GM19035 (cell line): ENCODE measurements at regions not wholly inside any gene's neighbourhood (a gene's known extent, or its start where the extent isn't known, plus 50 kb on each side); places are given as distances from the start of the nearest gene placed in this dataset.
"Not testable (repeated sequence)": the region's sequence is repeated elsewhere in the genome, so short reads cannot be mapped to it uniquely, and the experiment has no call there.

Source experiments
- ATAC-seq: cut with Tn5 transposase; IDR thresholded peaks from one replicate; pipeline ENCODE4 v1.9.1; 2021; ENCODE audit not compliant: unreplicated experiment

DNA sequence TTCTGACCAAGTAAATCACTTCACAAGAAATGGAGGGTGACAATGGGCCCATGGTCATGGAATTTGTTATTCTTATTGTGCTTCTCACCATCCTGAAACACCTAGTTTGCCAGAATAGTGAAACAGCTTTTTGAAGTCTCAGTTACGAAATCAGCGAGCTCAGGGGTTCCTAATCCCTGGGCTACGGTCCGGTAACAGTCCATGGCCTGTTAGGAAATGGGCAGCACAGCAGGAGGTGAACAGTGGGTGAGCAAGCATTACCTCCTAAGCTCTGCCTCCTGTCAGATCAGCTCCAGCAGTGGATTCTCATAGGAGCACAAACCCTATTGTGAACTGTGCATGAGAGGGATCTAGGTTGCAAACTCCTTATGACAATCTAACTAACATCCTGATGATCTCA, 1356.3 kb downstream of the KCNT2 start:
- ATAC-seq: no peak

- no peak for ATAC-seq
Observed at GRCh38 chr1:195243492-195243891, 1364.7 kb downstream of the KCNT2 start.

DNA sequence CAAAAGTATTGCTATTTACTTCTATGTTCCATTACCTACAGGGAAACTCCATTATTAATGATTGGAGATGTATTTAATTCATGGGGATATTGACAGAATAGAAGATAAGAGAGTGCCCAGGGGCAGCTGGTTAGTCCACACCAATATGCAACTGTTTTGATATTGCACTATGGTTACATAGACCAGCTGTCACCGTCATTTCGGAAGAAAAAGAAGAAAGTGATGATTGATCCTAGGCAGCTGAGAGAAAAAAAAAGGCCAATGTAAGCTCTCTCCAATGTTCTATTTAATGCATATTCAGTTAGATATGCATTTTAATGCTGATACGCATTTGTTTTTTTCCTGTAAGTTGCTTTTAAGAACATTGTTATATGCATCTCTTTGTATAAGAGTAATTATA, 1367.2 kb downstream of the KCNT2 start:
- no peak for ATAC-seq

DNA sequence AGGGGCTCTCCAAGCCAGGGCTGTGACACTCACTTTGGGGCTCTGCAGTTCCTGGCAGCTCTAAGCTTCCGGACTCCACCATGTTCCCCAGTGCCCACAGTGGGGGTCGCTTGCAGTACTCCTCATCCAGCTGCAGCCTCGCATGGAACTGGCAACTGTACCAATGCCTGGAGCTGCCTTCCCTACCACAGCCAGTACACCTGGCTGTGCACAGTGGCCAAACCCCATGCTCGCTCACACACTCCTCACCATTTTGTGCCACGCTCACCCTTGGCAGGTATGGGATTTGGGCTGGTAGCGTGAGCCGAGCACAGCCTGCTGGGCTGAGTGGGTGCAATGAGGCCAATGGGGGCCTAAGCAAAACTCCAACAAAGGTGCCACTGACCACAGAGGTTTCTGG, 1369.9 kb downstream of the KCNT2 start:
- ATAC-seq: no peak

- ATAC-seq: no peak
Observed at GRCh38 chr1:195236991-195237889, 1371.0 kb downstream of the KCNT2 start.

- no peak for ATAC-seq
Observed at GRCh38 chr1:195218428-195219212, 1389.6 kb downstream of the KCNT2 start.

GRCh38 chr1:195202241-195202640, 1406.0 kb downstream of the KCNT2 start:
- no peak for ATAC-seq

- no peak for ATAC-seq
Observed at GRCh38 chr1:195200772-195201171, 1407.5 kb downstream of the KCNT2 start.

DNA sequence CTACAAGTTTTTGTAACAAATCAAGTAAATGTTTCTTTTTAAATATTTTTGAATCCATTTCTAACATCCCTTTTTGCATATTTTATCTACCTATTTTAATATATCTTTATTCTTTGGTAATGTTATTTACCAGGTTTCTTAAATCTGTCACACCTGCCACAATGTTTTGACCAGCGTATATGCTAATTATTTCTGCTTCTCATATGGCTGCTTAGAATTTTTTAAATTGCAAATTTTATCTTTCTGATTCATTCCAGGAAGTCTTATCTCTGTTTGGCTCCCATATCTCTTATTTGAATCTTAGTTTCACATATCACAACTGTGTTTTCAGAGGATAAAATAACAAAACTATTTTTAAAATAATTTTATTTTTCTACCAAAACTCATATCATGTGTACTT, 1411.1 kb downstream of the KCNT2 start:
- ATAC-seq: no peak

GRCh38 chr1:195195423-195196057, 1412.7 kb downstream of the KCNT2 start:
- ATAC-seq: peak; percentile 97

GRCh38 chr1:195193134-195193533, 1415.1 kb downstream of the KCNT2 start:
- ATAC-seq: no peak

- no peak for ATAC-seq
Observed at GRCh38 chr1:195188821-195189220, 1419.4 kb downstream of the KCNT2 start.

DNA sequence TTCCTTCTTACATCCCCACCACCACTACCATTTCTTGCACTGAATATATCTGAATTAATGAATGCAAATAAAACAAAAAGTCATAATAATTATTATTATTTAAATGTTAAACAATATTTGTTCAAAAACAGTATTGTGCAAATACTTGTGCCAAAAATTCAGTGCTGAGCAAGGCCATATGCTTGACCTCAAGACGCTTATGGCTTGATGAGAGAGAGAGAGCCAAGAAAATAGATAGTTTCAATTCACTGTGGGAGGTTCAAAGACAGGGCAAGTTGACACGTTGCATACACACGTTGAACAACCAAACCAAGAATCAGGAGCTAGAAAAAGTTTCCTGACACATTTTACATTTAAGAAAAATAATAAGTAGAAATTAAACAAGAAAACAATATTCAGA, 1421.7 kb downstream of the KCNT2 start:
- no peak for ATAC-seq

DNA sequence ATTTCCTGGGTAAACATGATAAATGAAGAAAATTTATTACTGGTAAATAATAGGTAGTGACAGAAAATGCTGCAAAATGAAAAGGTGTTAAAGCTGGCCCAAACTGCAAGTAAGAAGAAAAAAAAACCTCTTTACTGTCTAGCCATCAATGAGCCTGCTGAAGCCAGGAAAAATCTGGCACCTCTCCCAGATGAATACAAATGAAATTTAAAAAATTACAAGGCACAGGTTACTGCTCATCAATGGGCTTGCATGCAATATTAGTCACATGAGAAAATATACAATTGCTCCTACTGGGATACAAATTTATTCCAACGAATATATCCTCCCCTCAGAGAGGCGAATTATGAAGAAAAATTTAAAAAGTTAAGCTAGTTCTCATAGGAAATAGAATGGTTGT, 1422.5 kb downstream of the KCNT2 start:
- ATAC-seq: no peak

DNA sequence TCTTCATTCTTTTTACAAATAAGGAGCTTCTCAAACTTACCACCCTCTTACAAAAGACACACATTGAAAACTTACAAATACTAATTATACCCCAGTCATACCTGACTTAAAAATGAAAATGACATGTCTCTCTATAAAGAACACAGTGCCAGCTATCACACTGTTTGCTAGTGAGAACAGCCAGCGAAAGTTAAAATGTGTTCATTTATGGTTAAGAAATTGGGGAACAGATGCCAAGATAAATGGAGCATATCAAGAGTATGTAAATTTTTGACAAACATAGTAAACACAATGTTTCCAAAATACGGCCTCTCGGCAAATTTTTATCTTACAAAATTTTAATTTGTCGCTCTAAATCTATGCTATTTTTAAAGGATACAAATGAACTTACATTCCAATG, 1422.9 kb downstream of the KCNT2 start:
- no peak for ATAC-seq

DNA sequence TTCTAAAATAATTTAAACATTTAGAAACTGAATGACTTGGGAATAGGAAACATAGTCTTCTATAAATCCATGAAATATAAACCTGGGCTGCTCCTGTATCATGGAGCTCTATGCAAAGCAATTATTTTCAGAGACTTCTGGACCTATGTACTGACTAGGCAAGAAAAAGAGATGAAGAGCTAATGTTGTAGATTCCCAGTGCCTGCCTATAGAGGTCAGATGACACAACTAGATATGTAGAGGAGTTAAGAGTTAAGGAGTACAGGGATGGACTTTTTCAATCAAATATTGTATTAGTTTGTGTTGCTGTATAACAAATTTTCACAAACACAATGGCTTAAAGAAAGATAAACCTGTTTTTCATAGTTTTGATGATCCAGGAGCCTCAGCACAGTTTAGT, 1434.5 kb downstream of the KCNT2 start:
- ATAC-seq: no peak

- not testable (repeated sequence) for ATAC-seq
Observed at GRCh38 chr1:195159795-195160194, 1448.4 kb downstream of the KCNT2 start.

DNA sequence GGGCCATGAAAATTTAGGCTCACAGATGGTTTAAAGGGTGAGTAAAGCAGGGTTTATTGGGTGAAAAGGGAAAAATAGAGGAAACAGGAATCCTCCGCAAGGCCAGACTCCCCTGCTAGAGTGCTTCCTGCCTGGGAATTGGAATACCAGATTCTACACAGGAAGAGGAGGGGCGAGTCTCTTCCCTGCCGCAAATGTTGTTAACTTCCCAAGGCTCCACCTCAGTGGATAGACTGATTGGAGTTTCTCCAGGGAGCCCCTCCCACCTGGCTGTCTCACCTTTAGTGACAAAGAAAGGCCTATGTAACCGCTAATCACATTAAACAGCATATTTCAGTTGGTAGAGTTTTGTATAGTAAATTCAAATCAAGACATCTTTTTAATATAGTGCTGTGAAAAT, 1450.1 kb downstream of the KCNT2 start:
- no peak for ATAC-seq

GRCh38 chr1:195153107-195153506, 1455.1 kb downstream of the KCNT2 start:
- ATAC-seq: no peak

DNA sequence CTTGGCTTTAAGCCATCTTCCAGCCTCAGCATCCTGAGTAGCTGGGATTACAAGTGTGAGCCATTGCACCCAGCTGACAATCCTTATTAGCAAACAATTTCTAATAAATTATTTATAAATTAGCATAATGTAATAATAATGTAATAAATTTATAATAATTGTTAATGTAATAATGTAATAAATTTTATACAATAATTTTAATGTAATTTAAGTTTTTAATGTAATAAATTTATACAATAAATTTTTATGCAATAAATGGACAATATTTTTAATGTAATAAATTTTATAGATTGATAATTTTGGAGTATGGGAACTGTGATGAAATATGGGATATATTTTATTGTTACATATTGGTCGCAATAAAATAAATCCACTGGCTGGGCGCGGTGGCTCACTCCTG, 1457.5 kb downstream of the KCNT2 start:
- ATAC-seq: no peak

DNA sequence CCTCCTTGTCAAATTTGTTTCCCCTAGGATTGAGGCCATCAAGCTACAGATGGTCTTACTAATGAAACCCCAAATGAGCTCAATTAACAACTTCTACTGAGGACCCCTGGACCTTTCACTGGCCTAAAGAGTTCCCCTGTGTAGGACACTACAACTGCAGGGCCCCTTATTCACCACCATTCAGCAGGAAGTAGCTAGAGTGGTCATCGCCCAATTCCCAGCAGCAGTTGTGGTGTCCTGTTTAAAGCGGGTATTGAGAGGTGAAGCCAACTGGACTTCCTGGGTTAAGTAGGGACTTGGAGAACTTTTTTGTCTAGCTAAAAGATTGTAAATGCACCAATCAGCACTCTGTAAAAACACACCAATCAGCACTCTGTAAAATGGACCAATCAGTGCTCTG, 1466.9 kb downstream of the KCNT2 start:
- ATAC-seq: no peak

GRCh38 chr1:195130598-195130997, 1477.6 kb downstream of the KCNT2 start:
- ATAC-seq: no peak
